Keratinocyte (primary cell): ENCODE measurements at regions not wholly inside any gene's neighbourhood (a gene's known extent, or its start where the extent isn't known, plus 50 kb on each side); places are given as distances from the start of the nearest gene placed in this dataset.

Source experiments
- DNase-seq: peaks from one replicate; pipeline ENCODE4 v3.0.0-alpha.2; 2011; ENCODE audit warnings: low read depth, missing footprints, low spot score
- FAIRE-seq: peaks from 2 replicates; lab custom pipeline; 2011; peaks lifted over from hg19 to GRCh38; lab: Jason Lieb, UNC
- H2AFZ ChIP-seq: 2 replicates; pipeline ENCODE4 v1.6.0; 2012; ENCODE audit warnings: low read length, control low read depth, inconsistent platforms; ENCODE audit not compliant: control insufficient read depth
- H3K27ac ChIP-seq: 2 replicates; pipeline ENCODE4 v1.5.1; 2011; ENCODE audit warnings: low read length; ENCODE audit not compliant: control insufficient read depth, insufficient read depth
- H3K27me3 ChIP-seq: 3 replicates; pipeline ENCODE4 v1.6.0; 2011; ENCODE audit warnings: low read length; ENCODE audit not compliant: control insufficient read depth, insufficient read depth; ENCODE audit errors: extremely low read depth
- H3K36me3 ChIP-seq, 2 experiments: 2 replicates in 1 of 2; 3 replicates in 1 of 2; pipeline ENCODE4 v1.5.1; 2011; ENCODE audit warnings: low read length in 2 of 2, mild to moderate bottlenecking in 1 of 2; ENCODE audit not compliant: control insufficient read depth in 2 of 2, insufficient read depth in 2 of 2; ENCODE audit errors: extremely low read depth in 1 of 2
- H3K4me1 ChIP-seq: 3 replicates; pipeline ENCODE4 v1.5.1; 2011; ENCODE audit warnings: low read length; ENCODE audit not compliant: control insufficient read depth, insufficient read depth; ENCODE audit errors: extremely low read depth
- H3K4me2 ChIP-seq: 3 replicates; pipeline ENCODE4 v1.6.0; 2011; ENCODE audit warnings: low read depth, low read length; ENCODE audit not compliant: control insufficient read depth, insufficient read depth; ENCODE audit errors: extremely low read depth
- H3K4me3 ChIP-seq, 3 experiments: fragments of 200-600 bp in 1 of 3; sonication (generic) in 1 of 3; 2 replicates in 2 of 3; 3 replicates in 1 of 3; pipeline ENCODE4 v1.5.1; 2011 to 2016; ENCODE audit warnings: low read length in 3 of 3, mild to moderate bottlenecking in 3 of 3, control low read depth in 2 of 3, inconsistent platforms in 1 of 3, low read depth in 1 of 3, mixed read lengths in 1 of 3, mixed run types in 1 of 3, moderate library complexity in 1 of 3; ENCODE audit not compliant: control insufficient read depth in 2 of 3, insufficient read depth in 2 of 3; ENCODE audit errors: extremely low read depth in 1 of 3
- H3K79me2 ChIP-seq: 2 replicates; pipeline ENCODE4 v1.6.0; 2012; ENCODE audit warnings: low read length; ENCODE audit not compliant: control insufficient read depth, insufficient read depth
- H3K9ac ChIP-seq: 3 replicates; pipeline ENCODE4 v1.6.0; 2011; ENCODE audit warnings: low read length; ENCODE audit not compliant: control insufficient read depth, insufficient read depth; ENCODE audit errors: extremely low read depth
- H3K9me1 ChIP-seq: 3 replicates; pipeline ENCODE4 v1.6.0; 2011; ENCODE audit warnings: low read length; ENCODE audit not compliant: control insufficient read depth, insufficient read depth; ENCODE audit errors: extremely low read depth
- H3K9me3 ChIP-seq: 2 replicates; pipeline ENCODE4 v1.5.1; 2012; ENCODE audit warnings: low read depth, low read length; ENCODE audit not compliant: control insufficient read depth
- H4K20me1 ChIP-seq: 3 replicates; pipeline ENCODE4 v1.6.0; 2011; ENCODE audit warnings: low read length; ENCODE audit not compliant: control insufficient read depth, insufficient read depth; ENCODE audit errors: extremely low read depth
- EZH2 ChIP-seq: IDR thresholded peaks from one replicate; pipeline ENCODE4 v1.6.1; 2012; ENCODE audit warnings: inconsistent platforms, mild to moderate bottlenecking, low read length, moderate library complexity
- dilution Hi-C: fragments of 300-500 bp; cut with MboI; formaldehyde crosslinking; loops from one replicate; pipeline ENCODE4 v1.7.0; 2020; ENCODE audit warnings: low sequenced_read_pairs; ENCODE audit not compliant: extremely low pct_ligation_motif_present
- TF ChIP-seq, protein P1 (sequence below), 3 experiments: IDR thresholded peaks in 1 of 3; conservative IDR thresholded peaks in 1 of 3; optimal IDR thresholded peaks in 1 of 3; 2 replicates in 2 of 3; 3 replicates in 1 of 3; pipeline versions ENCODE3 to v1.5.1; 2011; ENCODE audit warnings: low read length in 3 of 3, mild to moderate bottlenecking in 3 of 3, moderate library complexity in 2 of 3, control low read depth in 1 of 3, inconsistent platforms in 1 of 3; ENCODE audit not compliant: insufficient read depth in 2 of 3; ENCODE audit errors: extremely low read depth in 1 of 3

DNA sequence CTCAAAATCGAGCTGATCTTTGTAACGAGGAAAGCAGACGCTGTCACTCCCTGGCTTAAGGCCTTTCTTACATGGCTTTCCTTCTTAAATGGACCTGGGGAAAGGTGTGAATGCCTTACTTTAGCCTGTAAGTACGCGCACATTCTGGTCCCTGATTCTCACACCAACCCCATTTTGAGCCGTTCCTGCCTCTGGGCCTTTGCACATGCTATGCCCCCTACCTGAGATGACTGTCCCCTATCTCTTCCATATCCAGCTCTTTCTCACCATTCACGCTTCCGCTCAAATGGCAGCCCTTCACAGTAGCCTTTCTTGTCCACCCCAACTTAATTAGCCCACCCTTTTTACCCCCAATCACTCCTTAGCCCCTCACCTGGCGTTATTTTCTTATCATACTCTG is 496.7 kb downstream of the SHQ1 start:
- Histone ChIP-seq H3K9ac (no peak overlapping the region), H3K27ac (no peak overlapping the region), H3K9me3 (no peaks in the 10 kb centered on the region), H2AFZ (no peak overlapping the region), H3K9me1 (peaks cover 2% of the 10 kb centered on the region), H4K20me1 (no peaks in the 10 kb centered on the region), H3K79me2 (no peaks in the 10 kb centered on the region), H3K36me3 (no peaks in the 10 kb centered on the region), H3K27me3 (no peaks in the 10 kb centered on the region), H3K4me2 (no peak overlapping the region), H3K4me3 (no peak overlapping the region), H3K4me1 (peaks cover 24% of the 10 kb centered on the region)
- TF ChIP-seq EZH2, result no peak
- TF ChIP-seq, protein P1, sequence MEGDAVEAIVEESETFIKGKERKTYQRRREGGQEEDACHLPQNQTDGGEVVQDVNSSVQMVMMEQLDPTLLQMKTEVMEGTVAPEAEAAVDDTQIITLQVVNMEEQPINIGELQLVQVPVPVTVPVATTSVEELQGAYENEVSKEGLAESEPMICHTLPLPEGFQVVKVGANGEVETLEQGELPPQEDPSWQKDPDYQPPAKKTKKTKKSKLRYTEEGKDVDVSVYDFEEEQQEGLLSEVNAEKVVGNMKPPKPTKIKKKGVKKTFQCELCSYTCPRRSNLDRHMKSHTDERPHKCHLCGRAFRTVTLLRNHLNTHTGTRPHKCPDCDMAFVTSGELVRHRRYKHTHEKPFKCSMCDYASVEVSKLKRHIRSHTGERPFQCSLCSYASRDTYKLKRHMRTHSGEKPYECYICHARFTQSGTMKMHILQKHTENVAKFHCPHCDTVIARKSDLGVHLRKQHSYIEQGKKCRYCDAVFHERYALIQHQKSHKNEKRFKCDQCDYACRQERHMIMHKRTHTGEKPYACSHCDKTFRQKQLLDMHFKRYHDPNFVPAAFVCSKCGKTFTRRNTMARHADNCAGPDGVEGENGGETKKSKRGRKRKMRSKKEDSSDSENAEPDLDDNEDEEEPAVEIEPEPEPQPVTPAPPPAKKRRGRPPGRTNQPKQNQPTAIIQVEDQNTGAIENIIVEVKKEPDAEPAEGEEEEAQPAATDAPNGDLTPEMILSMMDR (optimal IDR thresholded peaks at IDR 0.05 in 1 of 3, IDR thresholded peaks at IDR 0.05 in 1 of 3, conservative IDR thresholded peaks at IDR 0.05 in 1 of 3; ENCODE audit: extremely low read depth in 1 of 3, insufficient read depth in 2 of 3, low read length in 3 of 3), result no peak
- dilution Hi-C loops, result no loop called here
- no peak for FAIRE-seq
- DNase-seq, result no peak

DNA sequence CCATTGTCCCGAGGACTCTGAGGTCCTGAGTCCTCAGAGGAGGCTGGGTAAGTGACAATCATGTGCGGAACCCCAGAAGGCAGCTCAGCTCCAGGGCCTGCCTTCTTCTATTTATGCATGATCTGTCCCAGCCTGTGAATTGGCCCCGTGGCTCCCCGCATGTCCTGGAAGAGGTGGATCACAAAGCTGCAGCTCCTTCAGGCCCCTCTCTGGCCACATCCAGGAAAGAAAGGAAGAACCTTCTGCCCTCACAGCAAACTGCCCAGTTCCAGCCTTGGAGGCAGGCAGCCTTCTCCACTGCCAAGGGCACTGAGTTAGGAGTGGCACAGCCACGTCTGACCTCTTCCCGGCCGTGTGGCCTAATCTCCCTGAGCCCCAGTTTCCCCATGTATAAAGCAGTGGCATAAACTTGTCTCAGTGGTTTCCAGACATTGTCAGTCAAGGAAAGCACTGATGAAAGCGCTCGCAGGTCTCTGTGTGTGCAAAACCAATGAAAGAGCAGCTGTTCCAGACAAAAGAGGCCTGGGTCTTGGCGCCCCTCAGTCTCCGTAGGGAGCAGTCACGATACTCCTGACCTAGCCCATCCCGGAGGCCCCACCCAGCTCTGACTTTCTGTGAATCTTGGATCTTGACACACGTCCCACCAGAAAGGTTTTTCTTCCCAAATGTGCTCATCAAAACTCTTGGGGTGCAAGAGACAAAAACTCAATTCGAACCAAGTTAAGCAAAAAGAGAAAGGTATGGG is 497.3 kb downstream of the SHQ1 start:
- Histone ChIP-seq H3K9me1 (peaks cover 2% of the 10 kb centered on the region), H3K4me1 (peaks cover 30% of the 10 kb centered on the region), H3K9me3 (no peaks in the 10 kb centered on the region), H3K27me3 (no peaks in the 10 kb centered on the region), H2AFZ (no peak overlapping the region), H3K36me3 (no peaks in the 10 kb centered on the region), H4K20me1 (no peaks in the 10 kb centered on the region), H3K4me3 (no peak overlapping the region), H3K27ac (no peak overlapping the region), H3K9ac (no peak overlapping the region), H3K79me2 (no peaks in the 10 kb centered on the region), H3K4me2 (no peak overlapping the region)
- no peak for FAIRE-seq
- TF ChIP-seq, protein P1 (optimal IDR thresholded peaks at IDR 0.05 in 1 of 3, IDR thresholded peaks at IDR 0.05 in 1 of 3, conservative IDR thresholded peaks at IDR 0.05 in 1 of 3; ENCODE audit: extremely low read depth in 1 of 3, insufficient read depth in 2 of 3, low read length in 3 of 3), result no peak
- no peak for TF ChIP-seq EZH2
- dilution Hi-C loops, result no loop called here
- DNase-seq, result no peak
